ENCODE measurements at regions not wholly inside any gene's neighbourhood (a gene's known extent, or its start where the extent isn't known, plus 50 kb on each side); places are given as distances from the start of the nearest gene placed in this dataset.

DNA sequence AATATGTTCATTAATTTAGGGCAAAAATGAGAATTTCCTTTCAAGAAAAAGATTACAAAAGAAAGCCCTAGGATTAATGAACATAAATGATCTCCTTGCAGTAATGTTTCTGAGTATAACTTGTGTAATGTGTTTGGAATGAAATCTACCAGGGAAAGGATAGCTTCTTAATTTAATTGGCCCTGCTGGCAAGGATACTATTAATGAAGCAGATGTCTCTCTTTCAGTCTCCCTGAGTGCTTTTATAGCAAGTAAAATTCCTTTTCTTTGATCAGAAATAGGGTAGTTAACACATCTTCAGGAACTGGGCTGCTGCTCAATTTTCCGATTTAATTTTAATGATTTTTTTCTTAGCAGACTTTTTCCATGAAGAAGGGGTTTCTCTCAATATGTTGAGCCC, 379.4 kb upstream of the PDE3A start:
- TF ChIP-seq POLR2AphosphoS5 (IDR thresholded peaks at IDR 0.05; ENCODE audit: low read depth, low read length) (no peak), POLR2A (IDR thresholded peaks at IDR 0.05; ENCODE audit: low read depth, low read length) (no peak), POU2F2 (IDR thresholded peaks at IDR 0.05; ENCODE audit: low read depth, low read length) (no peak), SPI1 (IDR thresholded peaks at IDR 0.05; ENCODE audit: low read depth, low read length) (no peak), TAF1 (IDR thresholded peaks at IDR 0.05; ENCODE audit: low read depth, low read length) (no peak), PAX5 (IDR thresholded peaks at IDR 0.05; ENCODE audit: insufficient read depth, low read length, severe bottlenecking) (no peak)

Measured in GM12891 (cell line).